GM18867 (cell line): ENCODE measurements at regions not wholly inside any gene's neighbourhood (a gene's known extent, or its start where the extent isn't known, plus 50 kb on each side); places are given as distances from the start of the nearest gene placed in this dataset.
"Not testable (repeated sequence)": the region's sequence is repeated elsewhere in the genome, so short reads cannot be mapped to it uniquely, and the experiment has no call there.

Source experiments
- ATAC-seq: cut with Tn5 transposase; IDR thresholded peaks from one replicate; pipeline ENCODE4 v1.9.1; 2021; ENCODE audit warnings: mild to moderate bottlenecking, moderate library complexity; ENCODE audit not compliant: unreplicated experiment

DNA sequence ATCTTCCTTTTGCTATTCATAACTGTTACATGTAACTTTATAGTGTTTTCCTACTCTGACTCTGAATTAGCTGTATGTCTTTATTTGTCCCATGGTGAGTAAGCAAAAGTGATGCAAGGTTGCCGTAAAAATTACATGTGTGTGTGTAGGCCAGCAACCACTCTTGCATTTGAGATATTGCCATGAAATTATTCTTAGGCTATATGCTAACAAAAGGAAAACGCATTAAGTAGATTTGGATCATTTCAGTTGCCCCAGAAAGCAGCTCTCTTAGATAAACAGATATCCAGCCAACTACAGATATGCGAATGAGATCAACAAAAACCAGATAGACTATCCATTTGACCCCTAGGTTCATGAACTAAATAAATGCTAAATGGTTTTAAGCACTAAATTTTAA, 73.6 kb downstream of the CYLC2 start:
- no peak for ATAC-seq

DNA sequence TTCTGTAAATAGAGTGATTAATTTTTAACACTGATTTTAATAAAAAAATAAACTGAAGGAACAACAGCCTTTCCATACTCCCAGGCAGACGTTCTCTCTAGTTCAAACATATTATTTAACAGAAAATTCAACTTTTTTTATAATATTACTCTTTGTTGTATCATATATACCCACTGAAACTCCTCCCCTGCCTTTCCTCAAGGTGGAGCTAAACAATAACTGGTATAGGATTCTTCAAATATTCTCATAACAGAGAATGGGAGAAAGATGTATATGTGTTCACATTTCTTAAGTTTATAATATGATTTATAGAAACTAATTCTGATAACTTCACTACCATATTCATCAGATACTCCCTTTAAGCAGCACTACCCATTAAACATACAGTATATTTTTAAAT, 83.4 kb downstream of the CYLC2 start:
- ATAC-seq, result no peak

DNA sequence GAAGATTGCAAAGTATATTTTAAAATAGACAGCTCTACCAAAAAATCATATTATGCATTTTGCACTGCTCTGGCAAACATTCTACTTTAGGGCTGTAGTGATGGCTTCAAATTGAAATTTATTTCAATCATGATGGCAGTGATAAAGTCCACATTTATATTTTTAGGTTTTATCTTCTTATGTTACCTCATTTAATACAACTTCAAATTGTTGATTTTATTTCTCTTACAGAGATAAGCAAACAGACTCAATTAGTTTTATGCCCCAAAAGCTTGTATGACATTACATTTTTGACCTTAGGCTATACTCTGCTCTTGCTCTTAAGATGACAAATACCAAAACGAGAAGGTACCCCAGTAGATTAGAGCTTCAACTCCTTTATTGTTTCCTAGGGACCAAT, 87.4 kb downstream of the CYLC2 start:
- ATAC-seq, result no peak

DNA sequence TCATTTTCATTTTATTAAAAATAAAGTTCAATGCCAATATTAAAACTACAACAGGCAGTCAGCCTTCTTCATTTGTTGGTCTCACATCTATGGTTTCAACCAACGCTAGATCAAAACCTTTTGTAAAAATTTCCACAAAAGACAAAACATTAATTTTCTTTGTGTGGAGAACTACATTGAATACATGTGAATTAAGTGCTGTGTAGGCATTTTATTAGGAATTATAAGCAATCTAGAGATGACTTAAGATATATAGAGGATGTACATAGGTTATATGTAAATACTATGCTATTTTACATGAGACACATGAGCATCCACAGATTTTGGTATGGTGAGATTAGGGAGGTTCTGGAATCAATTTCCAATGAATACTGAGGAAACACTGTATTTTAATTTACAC, 94.2 kb downstream of the CYLC2 start:
- ATAC-seq, result no peak

DNA sequence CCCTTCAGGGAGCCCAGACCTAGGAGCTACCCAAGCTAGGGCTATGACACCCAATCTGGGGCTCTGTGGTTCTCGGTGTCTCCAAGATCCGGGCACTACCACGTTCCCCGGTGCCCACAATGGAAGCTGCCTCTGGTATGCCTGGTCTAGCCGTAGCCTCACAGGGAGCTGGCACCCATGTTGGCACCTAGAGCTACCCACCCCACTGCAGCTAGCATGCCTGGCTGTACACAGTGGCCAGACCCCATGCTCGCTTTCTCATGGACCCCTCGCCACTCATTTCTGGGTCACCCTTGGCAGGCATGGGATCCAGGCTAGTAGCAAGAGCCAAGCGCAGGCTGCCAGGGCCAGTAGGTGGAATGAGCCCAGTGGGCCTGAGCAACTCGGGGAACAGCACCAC, 109.0 kb downstream of the CYLC2 start:
- ATAC-seq, result no peak

DNA sequence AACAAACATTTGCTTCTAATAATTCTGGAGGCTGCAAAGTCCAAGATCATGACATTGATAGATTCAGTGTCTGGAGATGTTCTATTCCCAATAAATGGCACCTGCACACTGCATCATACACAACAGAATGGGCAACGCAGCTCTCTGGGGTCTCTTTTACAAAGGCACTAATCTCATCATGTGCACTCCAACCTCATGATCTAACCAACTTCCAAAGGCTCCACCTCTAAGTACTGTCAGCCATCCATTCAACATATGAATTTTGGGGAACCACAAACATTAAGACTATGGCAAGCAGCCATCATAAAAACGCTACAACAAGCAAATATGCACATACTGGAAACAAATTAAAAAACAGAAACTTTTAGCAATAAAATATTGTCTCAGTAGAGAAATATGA, 121.1 kb downstream of the CYLC2 start:
- ATAC-seq, result no peak

DNA sequence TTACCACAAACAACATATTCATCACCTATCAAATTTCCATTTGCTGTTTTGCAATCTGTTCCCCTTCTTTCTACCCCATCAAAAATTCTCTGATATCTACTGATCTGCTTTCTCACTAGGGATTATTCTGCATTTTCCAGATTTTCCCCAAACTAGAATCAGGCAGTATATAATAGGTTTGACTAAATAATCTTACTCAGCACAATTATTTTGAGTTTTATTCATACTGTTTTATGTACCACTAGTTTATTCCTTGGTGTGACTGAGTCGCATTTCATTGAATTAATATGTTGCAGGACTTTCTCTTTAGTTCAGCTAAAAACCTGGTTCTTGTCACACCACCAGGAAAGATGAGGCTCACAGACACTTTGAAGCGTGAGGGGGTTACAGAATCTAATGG, 131.4 kb downstream of the CYLC2 start:
- ATAC-seq, result no peak

DNA sequence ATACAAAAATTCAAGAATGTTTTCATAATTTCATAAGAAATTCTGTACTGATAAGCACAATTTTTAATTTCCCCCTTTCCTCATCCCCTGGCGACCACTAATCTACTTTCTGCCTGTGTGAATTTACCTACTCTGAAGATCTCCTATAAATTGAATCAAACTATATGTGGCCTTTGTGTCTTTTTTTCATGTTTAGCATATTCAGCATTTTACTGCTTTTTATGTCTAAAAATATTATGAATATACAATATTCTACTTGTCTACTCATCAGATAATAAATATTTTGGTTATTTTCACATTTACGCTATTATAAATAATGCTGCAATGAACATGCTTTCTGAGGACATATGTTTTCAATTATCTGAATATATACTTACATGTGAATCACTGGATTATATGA, 144.8 kb downstream of the CYLC2 start:
- no peak for ATAC-seq

DNA sequence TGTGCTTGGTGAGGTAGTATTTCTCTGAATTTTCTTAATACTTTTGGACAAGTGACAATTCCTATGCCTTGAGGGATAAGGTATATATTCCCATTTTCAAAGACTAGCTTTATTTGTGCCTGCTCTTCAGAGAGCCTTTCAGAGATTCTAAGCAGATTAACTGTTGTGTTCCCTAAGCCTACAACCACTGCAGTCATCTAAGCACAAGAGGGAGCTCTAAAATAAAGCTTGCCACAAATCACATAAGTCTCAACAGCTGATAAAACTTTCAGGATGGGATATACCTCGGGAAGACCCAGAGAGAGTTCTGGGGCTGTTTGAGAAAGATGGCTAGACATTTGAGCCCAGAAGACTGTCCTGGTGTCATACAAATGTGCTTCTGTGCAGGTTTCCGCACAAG, 157.3 kb downstream of the CYLC2 start:
- ATAC-seq, result no peak

DNA sequence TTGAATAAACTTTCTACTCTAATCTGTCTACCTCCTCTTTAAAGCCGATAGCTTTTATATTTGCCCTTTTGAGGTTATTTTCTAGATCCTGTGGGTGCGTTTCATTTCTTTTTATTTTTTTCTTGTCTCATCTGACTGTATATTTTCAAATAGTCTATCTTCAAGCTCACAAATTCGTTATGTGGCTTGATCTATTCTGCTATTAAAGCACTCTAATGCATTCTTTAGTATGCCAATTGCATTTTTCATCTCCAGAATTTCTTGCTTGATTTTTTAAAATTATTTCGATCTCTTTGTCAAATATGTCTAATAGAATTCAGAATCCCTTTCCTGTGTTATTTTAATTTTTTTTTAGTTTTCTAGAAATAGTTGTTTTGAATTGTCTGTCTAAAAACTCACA, 172.4 kb downstream of the CYLC2 start:
- no peak for ATAC-seq

DNA sequence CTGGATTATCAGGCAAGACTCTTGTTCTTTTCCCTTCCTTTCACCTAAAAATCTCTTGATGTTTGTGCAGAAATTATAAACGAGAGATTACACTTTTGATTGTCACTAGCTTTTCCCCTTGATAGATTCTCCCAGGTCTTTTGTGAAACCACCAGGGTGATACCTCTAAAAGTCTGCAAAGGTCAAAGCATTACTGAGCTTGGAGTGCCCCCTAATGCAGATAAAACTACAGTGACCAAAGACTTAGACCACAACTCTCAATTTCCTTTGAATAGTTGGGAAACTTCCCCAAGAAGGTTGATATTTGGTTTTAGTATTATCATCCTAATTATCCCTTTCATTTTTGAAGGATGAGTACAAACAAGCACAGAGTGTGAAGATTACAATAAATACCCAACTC, 173.1 kb downstream of the CYLC2 start:
- ATAC-seq, result no peak

DNA sequence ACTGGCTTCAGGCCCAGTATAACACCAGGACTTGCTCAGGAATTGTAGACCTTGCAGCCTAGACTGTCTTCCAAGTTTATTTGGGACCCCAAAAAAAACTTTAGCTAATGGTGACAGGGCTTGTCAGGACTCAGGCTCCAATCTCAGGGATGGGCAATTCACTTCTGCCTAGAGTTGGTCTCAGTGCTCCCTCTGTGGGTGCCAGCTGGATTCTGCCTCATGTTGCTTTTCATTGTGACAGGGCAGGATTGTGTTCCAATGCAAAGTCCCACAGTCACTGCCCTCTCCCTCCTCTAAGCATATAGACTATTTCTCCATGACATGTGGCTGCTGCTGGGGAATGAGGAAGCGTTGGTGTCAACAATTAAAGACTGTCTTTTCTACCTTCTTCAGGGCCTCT, 174.7 kb downstream of the CYLC2 start:
- no peak for ATAC-seq

DNA sequence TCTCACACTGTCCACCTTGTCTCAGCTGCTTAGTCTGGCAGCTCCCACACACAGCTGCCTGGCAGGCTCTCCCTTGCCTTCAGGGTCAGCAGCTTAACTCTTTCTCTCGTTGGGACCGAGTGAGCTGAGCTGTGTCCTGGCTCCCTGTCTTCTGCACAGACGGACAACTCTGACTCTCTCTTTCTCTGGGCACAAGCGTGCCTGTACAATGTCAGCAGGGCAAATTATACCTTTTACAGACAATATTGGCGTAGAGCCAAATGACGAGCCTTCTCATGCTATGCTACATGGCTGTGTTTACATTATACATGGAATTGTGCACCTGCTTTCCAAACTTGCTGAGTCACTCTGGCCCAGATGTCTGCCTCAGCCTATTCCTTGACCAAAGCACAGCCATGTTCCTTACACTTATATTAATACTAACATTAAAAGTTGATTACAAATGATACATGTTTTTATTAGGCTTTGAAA, 188.6 kb downstream of the CYLC2 start:
- ATAC-seq, result no peak

DNA sequence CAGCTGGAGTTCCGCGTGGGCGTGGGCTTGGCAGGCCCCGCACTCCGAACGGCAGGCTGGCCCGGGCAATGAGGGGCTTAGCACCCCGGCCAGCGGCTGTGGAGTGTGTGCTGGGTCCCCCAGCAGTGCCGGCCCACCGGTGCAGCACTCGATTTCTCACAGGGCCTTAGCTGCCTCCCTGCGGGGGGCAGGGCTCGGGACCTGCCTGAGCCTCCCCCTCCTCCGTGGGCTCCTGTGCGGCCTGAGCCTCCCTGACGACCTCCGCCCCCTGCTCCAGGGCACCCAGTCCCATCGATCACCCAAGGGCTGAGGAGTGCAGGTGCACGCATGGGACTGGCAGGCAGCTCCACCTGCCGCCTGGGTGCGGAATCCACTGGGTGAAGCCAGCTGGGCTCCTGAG, 191.8 kb downstream of the CYLC2 start:
- no peak for ATAC-seq

DNA sequence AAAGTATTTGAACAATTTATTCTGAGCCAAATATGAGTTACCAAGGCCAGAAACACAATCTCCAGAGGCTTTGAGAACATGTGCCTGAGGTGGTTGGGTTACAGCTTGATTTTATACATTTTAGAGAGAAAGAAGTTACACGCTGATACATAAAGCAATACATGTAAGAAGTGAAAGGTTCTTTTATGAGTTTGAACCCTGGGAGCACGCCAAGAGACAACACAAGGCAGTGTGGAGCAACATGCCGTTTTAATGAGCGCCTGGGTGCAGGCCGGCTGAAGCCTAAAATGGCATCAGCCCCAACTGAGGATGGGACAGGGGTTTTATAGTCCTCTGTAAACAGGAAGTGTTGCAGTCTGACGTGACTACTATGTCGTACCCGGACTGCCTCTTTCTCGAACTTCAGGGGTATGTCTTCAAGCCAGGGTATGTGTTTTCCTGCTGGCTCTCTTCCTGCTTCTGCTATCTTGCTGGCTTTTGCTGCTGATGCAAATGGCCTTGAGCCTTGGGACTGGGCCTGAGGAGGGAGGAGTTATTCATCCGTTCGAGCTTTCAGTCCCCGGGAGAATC, 193.7 kb downstream of the CYLC2 start:
- ATAC-seq, result no peak

DNA sequence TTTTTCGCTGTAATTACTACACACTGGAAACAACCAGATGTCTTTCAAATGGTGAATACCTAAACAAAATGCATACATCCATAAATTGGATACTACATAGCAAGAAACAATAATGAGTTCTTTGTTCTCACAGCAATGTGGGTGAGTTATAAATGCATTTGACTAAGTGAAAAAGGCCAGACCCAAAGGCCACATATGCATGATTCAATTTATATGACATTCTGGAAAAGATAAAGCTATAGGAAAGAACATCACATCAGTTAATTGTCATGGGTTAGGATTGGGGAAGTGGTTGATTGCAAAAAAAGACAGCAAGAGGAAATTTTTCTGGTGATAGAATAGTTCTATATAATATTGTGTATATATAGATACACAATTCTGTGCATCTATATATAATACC, 198.9 kb downstream of the CYLC2 start:
- no peak for ATAC-seq

DNA sequence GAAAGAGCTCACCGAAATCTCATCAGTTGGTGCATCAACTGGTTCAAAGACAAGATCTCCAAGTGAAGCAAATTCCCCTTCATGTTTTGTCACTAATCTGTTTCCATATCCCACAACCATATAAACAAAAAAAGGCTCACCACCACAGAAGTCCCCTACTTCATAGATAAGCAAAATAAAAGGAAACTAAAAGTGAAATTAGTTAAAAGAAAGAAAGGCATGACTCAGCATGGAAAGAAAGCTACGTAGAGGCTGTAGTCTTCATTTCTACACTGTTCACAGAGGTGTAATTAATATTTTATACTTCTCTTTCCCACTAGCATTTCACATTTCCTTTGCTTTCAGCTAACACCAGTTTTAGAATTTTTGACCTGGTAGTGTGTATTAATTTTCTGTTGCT, 208.0 kb downstream of the CYLC2 start:
- no peak for ATAC-seq

DNA sequence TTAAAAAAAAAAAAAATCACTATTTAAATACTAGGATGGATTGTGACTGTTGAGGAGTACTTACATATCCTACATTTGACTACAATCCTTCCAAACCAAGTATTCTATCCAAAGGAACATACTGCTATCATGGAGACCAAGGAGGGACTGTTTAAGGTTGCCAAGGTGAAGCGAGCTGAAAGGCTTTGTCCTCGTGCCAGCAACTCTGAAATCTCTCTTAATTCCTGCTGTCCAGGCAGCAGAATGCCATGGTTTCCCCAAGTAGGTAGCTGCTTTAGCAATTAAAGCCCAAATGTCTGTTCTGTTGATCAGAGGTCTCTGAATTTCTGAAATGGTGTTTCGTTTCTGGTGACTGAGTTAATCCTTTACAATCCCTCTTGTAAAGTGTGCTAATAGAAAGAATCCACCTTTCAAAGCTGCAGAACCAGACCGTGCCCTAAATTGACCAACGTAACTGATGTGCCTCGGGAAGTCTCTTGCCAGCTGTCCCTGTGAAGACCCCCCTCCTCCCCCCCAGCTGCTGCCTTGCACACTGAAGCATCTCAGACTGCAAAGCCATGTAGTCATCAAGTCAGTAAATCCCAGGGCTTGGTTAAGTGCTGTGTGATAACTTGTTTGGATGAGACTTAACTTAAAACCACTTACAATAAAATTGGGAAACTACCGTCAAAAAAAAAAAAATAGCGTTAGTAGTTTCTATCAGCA, 210.9 kb downstream of the CYLC2 start:
- not testable (repeated sequence) for ATAC-seq

DNA sequence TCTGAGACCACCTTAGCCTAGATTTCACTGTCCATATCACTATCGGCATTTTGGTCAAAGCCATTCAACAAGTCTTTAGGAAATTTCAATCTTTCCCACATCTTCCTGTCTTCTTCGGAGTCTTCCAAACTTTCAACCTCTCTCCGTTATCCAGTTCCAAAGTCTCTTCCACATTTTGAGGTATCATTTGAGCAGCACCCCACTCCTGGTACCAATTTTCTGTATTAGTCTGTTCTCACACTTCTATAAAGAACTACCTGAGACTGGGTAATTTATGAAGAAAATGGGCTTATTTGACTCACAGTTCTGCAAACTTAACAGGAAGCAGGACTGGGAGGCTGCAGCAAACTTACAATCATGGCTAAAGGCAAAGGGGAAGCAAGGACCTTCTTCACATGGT, 215.5 kb downstream of the CYLC2 start:
- no peak for ATAC-seq

DNA sequence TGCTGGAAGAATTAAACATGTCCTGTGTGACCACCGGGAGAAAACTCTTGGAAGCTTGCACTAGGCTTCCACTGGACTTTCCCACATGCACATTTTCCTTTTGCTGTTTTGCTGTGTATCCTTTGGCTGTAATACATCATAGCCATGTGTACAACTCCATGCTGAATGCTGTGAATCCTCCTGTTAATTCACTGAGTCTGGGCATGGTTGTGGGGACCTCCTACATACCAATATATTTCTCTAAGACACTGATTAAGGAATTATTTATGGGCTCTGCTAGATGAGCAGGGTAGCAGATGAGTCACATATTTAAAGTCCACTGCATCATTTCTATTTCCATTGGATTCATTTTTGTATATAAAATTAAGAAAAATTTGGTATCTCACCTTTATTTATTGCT, 220.1 kb downstream of the CYLC2 start:
- ATAC-seq, result no peak

DNA sequence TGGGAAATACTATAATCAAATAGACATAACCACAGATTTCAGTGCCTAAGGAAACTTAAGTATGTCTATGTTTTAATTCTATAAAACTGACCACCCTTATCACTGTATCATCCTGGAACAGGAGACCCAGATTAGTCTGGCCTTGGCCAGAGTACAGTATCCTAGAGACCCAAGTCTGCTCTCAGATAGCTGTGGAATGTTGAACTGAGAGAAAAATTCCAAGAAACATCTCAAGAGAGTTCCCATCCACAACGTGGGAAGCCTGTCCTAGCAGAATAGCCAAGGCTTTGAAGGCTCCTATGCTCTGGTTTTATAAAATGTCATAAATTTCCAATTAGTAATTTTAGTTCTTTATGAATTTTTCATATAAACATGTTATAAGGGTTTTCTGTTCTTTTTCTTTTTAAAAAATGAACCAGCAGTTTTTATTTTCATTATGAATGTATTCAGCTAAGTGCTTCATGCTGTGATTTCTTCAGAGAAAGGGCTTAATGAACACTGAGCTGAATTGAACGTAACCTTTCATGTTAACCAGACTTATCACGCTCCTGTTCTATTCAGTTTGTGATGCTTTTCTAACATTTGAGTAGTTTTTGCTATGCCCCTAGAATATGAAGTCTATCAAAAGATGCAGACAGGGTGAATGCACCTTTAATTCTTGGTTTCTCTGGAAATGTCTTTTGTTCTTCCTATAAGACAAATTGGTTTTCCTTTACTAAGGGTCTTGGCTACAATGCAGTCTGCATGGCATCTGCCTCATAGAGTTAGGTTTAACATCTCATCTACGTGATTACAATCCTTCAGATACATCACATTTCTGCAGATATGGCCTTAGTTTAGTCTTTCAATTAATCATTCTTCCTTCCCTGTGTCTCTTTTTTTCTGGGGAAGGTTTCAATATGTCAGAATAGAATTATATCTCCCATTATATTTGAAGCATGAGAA, 230.8 kb downstream of the CYLC2 start:
- ATAC-seq, result no peak

DNA sequence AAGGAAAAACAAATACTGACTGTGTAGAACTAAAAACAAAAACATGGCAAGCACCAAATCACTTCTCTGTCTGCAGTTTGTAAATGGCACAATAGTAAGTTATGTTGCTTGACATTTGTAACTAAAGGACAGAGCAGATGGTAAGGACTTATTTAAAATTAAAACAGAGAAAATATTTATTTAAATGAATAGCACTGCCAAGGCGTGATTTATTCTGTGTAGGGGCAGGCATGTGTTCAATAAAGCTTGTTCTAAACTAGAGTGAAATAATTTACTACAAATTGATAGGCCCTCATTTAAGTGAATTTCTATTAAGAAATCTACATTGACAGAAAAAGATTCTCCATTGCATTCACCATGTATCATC, 231.5 kb downstream of the CYLC2 start:
- ATAC-seq, result no peak
